Smooth muscle cell (in vitro differentiated cells): ENCODE measurements at regions not wholly inside any gene's neighbourhood (a gene's known extent, or its start where the extent isn't known, plus 50 kb on each side); places are given as distances from the start of the nearest gene placed in this dataset.

Experiments used
- DNase-seq: peaks from one replicate; lab custom pipeline; 2025; ENCODE audit not compliant: unreplicated experiment; lab: John Stamatoyannopoulos, UW
- H2AFZ ChIP-seq: fragments of 200-600 bp; sonication (generic); 2 replicates; pipeline ENCODE4 v1.6.0; 2016; ENCODE audit warnings: antibody characterized with exemption, low read depth, mild to moderate bottlenecking
- H3F3A ChIP-seq: fragments of 200-600 bp; sonication (generic); 2 replicates; pipeline ENCODE4 v1.6.0; 2017; ENCODE audit warnings: antibody characterized with exemption, low read depth
- H3K27ac ChIP-seq: fragments of 200-600 bp; sonication (generic); 2 replicates; pipeline ENCODE4 v1.5.1; 2016; ENCODE audit warnings: low read depth, mild to moderate bottlenecking
- H3K27me3 ChIP-seq: fragments of 200-600 bp; sonication (generic); 2 replicates; pipeline ENCODE4 v1.6.1; 2016; ENCODE audit warnings: low read depth, mild to moderate bottlenecking
- H3K36me3 ChIP-seq: fragments of 200-600 bp; sonication (generic); 2 replicates; pipeline ENCODE4 v1.5.1; 2016; ENCODE audit warnings: low read depth
- H3K4me1 ChIP-seq: fragments of 200-600 bp; sonication (generic); 2 replicates; pipeline ENCODE4 v1.5.1; 2016; ENCODE audit warnings: low read depth
- H3K4me2 ChIP-seq: fragments of 200-600 bp; sonication (generic); 2 replicates; pipeline ENCODE4 v1.6.0; 2016; ENCODE audit warnings: mild to moderate bottlenecking
- H3K4me3 ChIP-seq: fragments of 200-600 bp; sonication (generic); 2 replicates; pipeline ENCODE4 v1.5.1; 2016; ENCODE audit warnings: mild to moderate bottlenecking
- H3K79me2 ChIP-seq: fragments of 200-600 bp; sonication (generic); 2 replicates; pipeline ENCODE4 v1.6.0; 2016; ENCODE audit warnings: low read depth, mild to moderate bottlenecking
- H3K9ac ChIP-seq: fragments of 200-600 bp; sonication (generic); 2 replicates; pipeline ENCODE4 v1.6.0; 2016; ENCODE audit warnings: low read depth
- H3K9me3 ChIP-seq: fragments of 200-600 bp; sonication (generic); replicated peaks from 2 replicates; pipeline ENCODE4 v1.5.1; 2016; ENCODE audit warnings: low read depth
- H4K20me1 ChIP-seq: fragments of 200-600 bp; sonication (generic); 2 replicates; pipeline ENCODE4 v1.6.0; 2016; ENCODE audit warnings: low read depth
- CTCF ChIP-seq: fragments of 200-600 bp; sonication (generic); IDR thresholded peaks from 2 replicates; pipeline ENCODE4 v1.5.1; 2017; ENCODE audit warnings: borderline replicate concordance, mild to moderate bottlenecking, antibody characterized with exemption; ENCODE audit not compliant: insufficient read depth, poor library complexity, severe bottlenecking
- WGBS: methylation state at CpG from one replicate; pipeline ENCODE4 v1.1.7; 2016; ENCODE audit warnings: low lambda C conversion rate; 5-methylcytosine and 5-hydroxymethylcytosine counted together

GRCh38 chr5:96297867-96298266 is 135.2 kb downstream of the PCSK1 start:
- H3K4me2 ChIP-seq, result peak overlapping the region; percentile 48
- H3K36me3 ChIP-seq, result no peaks in the 10 kb centered on the region
- H3K4me3 ChIP-seq, result no peak overlapping the region
- H3F3A ChIP-seq, result peaks cover 9% of the 10 kb centered on the region
- peak overlapping the region; percentile 4 for H2AFZ ChIP-seq
- no peaks in the 10 kb centered on the region for H3K79me2 ChIP-seq
- no peak for TF ChIP-seq CTCF
- peaks cover 2% of the 10 kb centered on the region for H3K4me1 ChIP-seq
- DNase-seq, result no peak
- H3K27ac ChIP-seq, result peak overlapping the region; percentile 93
- 22% methylated on average over 3 of the region's 3 CpGs for WGBS
- no peaks in the 10 kb centered on the region for H3K9me3 ChIP-seq
- H3K9ac ChIP-seq, result peak overlapping the region; percentile 74
- no peaks in the 10 kb centered on the region for H3K27me3 ChIP-seq
- H4K20me1 ChIP-seq, result no peaks in the 10 kb centered on the region

GRCh38 chr5:96297290-96297689 is 135.8 kb downstream of the PCSK1 start:
- Histone ChIP-seq H3K36me3 (no peaks in the 10 kb centered on the region), H2AFZ (no peak overlapping the region), H3K4me2 (peak overlapping the region; percentile 48), H3K27ac (peak overlapping the region; percentile 93), H3K27me3 (no peaks in the 10 kb centered on the region), H3F3A (peaks cover 9% of the 10 kb centered on the region), H3K4me1 (peaks cover 2% of the 10 kb centered on the region), H3K9ac (peak overlapping the region; percentile 74), H3K9me3 (no peaks in the 10 kb centered on the region), H3K79me2 (no peaks in the 10 kb centered on the region), H4K20me1 (no peaks in the 10 kb centered on the region), H3K4me3 (no peak overlapping the region)
- WGBS, result 56% methylated on average over 1 of the region's 1 CpG
- DNase-seq, result peak; percentile 3
- no peak for TF ChIP-seq CTCF

GRCh38 chr5:96294884-96295202 is 138.2 kb downstream of the PCSK1 start:
- H3K4me3 ChIP-seq, result no peak overlapping the region
- no peak overlapping the region for H3K9ac ChIP-seq
- no peak overlapping the region for H3K4me2 ChIP-seq
- no peaks in the 10 kb centered on the region for H3K9me3 ChIP-seq
- no peaks in the 10 kb centered on the region for H3K36me3 ChIP-seq
- no peak for TF ChIP-seq CTCF
- H3K27ac ChIP-seq, result no peak overlapping the region
- no peak overlapping the region for H2AFZ ChIP-seq
- no peaks in the 10 kb centered on the region for H3K27me3 ChIP-seq
- no peaks in the 10 kb centered on the region for H4K20me1 ChIP-seq
- no peaks in the 10 kb centered on the region for H3K79me2 ChIP-seq
- H3F3A ChIP-seq, result peaks cover 9% of the 10 kb centered on the region
- H3K4me1 ChIP-seq, result peaks cover 2% of the 10 kb centered on the region
- DNase-seq, result no peak

- Histone ChIP-seq H3K36me3 (no peaks in the 10 kb centered on the region), H4K20me1 (no peaks in the 10 kb centered on the region), H3K27me3 (no peaks in the 10 kb centered on the region), H2AFZ (no peak overlapping the region), H3K9ac (no peak overlapping the region), H3K4me1 (peaks cover 2% of the 10 kb centered on the region), H3K79me2 (no peaks in the 10 kb centered on the region), H3K4me3 (no peak overlapping the region), H3K9me3 (no peaks in the 10 kb centered on the region), H3F3A (peaks cover 9% of the 10 kb centered on the region), H3K4me2 (no peak overlapping the region), H3K27ac (no peak overlapping the region)
- no peak for DNase-seq
- WGBS, result 93% methylated on average over 2 of the region's 2 CpGs
- TF ChIP-seq CTCF, result no peak
Observed at GRCh38 chr5:96293966-96294883, 138.8 kb downstream of the PCSK1 start.
